Osteocyte (in vitro differentiated cells): ENCODE measurements at regions not wholly inside any gene's neighbourhood (a gene's known extent, or its start where the extent isn't known, plus 50 kb on each side); places are given as distances from the start of the nearest gene placed in this dataset.

Source experiments
- DNase-seq: peaks from one replicate; pipeline ENCODE4 v3.0.0; 2021; ENCODE audit warnings: mixed read lengths; ENCODE audit not compliant: unreplicated experiment; ENCODE audit errors: extremely low spot score
- H3K27ac Mint-ChIP-seq: one replicate; pipeline ENCODE4 v1.8.0; 2021; ENCODE audit warnings: mild to moderate bottlenecking, mixed read lengths; ENCODE audit not compliant: unreplicated experiment
- H3K27me3 Mint-ChIP-seq: one replicate; pipeline ENCODE4 v1.8.0; 2021; ENCODE audit warnings: mixed read lengths; ENCODE audit not compliant: unreplicated experiment
- H3K36me3 Mint-ChIP-seq: one replicate; pipeline ENCODE4 v1.8.0; 2021; ENCODE audit warnings: mixed read lengths; ENCODE audit not compliant: unreplicated experiment
- H3K4me1 Mint-ChIP-seq: one replicate; pipeline ENCODE4 v1.8.0; 2021; ENCODE audit warnings: mixed read lengths; ENCODE audit not compliant: unreplicated experiment
- H3K4me3 Mint-ChIP-seq: one replicate; pipeline ENCODE4 v1.8.0; 2021; ENCODE audit warnings: mild to moderate bottlenecking, moderate library complexity, mixed read lengths; ENCODE audit not compliant: unreplicated experiment
- H3K9me3 Mint-ChIP-seq: one replicate; pipeline ENCODE4 v1.8.0; 2021; ENCODE audit warnings: mixed read lengths; ENCODE audit not compliant: unreplicated experiment
- CTCF ChIP-seq: fragments of 200-600 bp; sonication (generic); IDR thresholded peaks from 2 replicates; pipeline ENCODE4 v1.5.0; 2021; ENCODE audit warnings: antibody characterized with exemption, mild to moderate bottlenecking, moderate library complexity

DNA sequence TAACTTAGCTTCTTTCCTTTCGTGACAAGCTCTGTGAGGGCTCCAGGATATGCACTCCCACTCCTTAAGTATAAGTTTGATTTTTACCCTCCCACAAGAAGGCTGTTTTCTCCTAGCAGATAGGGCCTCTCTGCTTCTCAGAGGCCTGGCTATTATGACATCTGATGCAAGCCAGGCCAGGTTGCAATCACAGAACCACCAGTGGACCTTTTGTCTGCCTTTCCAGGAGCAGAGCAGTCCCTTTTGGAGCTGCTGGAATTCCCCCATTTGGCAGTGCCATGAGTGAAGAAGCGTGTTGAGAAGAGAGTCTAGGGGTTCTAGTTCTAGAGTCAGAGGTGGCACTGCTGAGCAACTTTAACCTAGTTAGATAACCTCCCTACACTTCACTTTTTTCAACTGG is 1004.3 kb upstream of the SEMA6D start:
- no peaks in the 10 kb centered on the region for H3K27me3 Mint-ChIP-seq

GRCh38 chr15:46714950-46715349 is 1002.4 kb upstream of the SEMA6D start:
- TF ChIP-seq CTCF, result no peak
- Mint-ChIP-seq H3K27me3 (no peaks in the 10 kb centered on the region), H3K4me1 (no peaks in the 10 kb centered on the region), H3K4me3 (no peak overlapping the region), H3K9me3 (no peaks in the 10 kb centered on the region), H3K36me3 (no peaks in the 10 kb centered on the region), H3K27ac (no peak overlapping the region)
- no peak for DNase-seq

More for the DNA sequence above, 1004.3 kb upstream of the SEMA6D start:
- peaks cover 6% of the 10 kb centered on the region for H3K9me3 Mint-ChIP-seq
- no peak for DNase-seq
- TF ChIP-seq CTCF, result no peak
- H3K27ac Mint-ChIP-seq, result no peak overlapping the region
- no peaks in the 10 kb centered on the region for H3K36me3 Mint-ChIP-seq
- no peak overlapping the region for H3K4me3 Mint-ChIP-seq
- no peaks in the 10 kb centered on the region for H3K4me1 Mint-ChIP-seq

- TF ChIP-seq CTCF, result no peak
- Mint-ChIP-seq H3K4me3 (no peak overlapping the region), H3K27ac (no peak overlapping the region), H3K27me3 (no peaks in the 10 kb centered on the region), H3K36me3 (no peaks in the 10 kb centered on the region), H3K9me3 (peaks cover 18% of the 10 kb centered on the region), H3K4me1 (no peaks in the 10 kb centered on the region)
- DNase-seq, result no peak
Measured at GRCh38 chr15:46723308-46723707, 994.0 kb upstream of the SEMA6D start.

DNA sequence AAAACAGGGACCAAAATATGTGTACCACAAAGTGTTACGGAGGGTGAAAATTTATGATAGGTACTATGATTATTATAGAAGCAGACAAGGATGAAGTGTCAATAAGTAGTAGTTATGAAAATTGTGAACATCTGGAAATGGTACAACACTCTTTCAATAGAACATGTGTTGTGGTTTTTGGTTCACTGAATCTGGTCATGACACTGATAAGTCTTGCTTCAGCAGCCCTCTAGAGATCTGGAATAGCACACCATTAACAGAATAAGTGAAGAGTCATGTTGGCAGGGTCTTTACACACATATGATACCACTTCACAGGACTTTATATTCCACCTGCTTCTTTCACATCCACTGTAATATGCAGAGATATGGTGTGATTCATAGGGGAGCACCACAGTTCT is 985.2 kb upstream of the SEMA6D start:
- H3K4me3 Mint-ChIP-seq, result no peak overlapping the region
- no peak for DNase-seq
- H3K36me3 Mint-ChIP-seq, result no peaks in the 10 kb centered on the region
- H3K9me3 Mint-ChIP-seq, result peaks cover 27% of the 10 kb centered on the region
- no peaks in the 10 kb centered on the region for H3K27me3 Mint-ChIP-seq
- H3K4me1 Mint-ChIP-seq, result no peaks in the 10 kb centered on the region
- no peak overlapping the region for H3K27ac Mint-ChIP-seq
- no peak for TF ChIP-seq CTCF

GRCh38 chr15:46735115-46735514 is 982.2 kb upstream of the SEMA6D start:
- H3K27me3 Mint-ChIP-seq, result no peaks in the 10 kb centered on the region
- no peak overlapping the region for H3K4me3 Mint-ChIP-seq
- no peaks in the 10 kb centered on the region for H3K4me1 Mint-ChIP-seq
- no peak overlapping the region for H3K27ac Mint-ChIP-seq
- no peaks in the 10 kb centered on the region for H3K36me3 Mint-ChIP-seq
- DNase-seq, result no peak
- no peak for TF ChIP-seq CTCF
- H3K9me3 Mint-ChIP-seq, result peaks cover 20% of the 10 kb centered on the region
